Right lobe of liver (tissue), 6 donors: ENCODE measurements at regions not wholly inside any gene's neighbourhood (a gene's known extent, or its start where the extent isn't known, plus 50 kb on each side); places are given as distances from the start of the nearest gene placed in this dataset.

Experiments used
- ATAC-seq, 4 donors: fragments of 200-7000 bp; cut with Tn5 transposase; one replicate each; pipeline ENCODE4 v1.9.1; 2020; ENCODE audit warnings: mild to moderate bottlenecking in 4 of 4, moderate library complexity in 4 of 4
- DNase-seq, 3 donors: peaks; one replicate each; pipeline ENCODE4 v3.0.0-alpha.2; 2020
- H3K27ac ChIP-seq, 3 donors: fragments of 200-600 bp; one replicate each; pipeline ENCODE4 v1.8.0; 2022
- H3K27me3 ChIP-seq, 2 donors: fragments of 200-600 bp; one replicate each; pipeline ENCODE4 v1.8.0; 2022
- H3K36me3 ChIP-seq, 4 donors: fragments of 200-600 bp; sonication (generic) in 1 of 4; one replicate each; pipeline versions ENCODE4 v1.5.1 to v1.8.0; 2017 to 2022; ENCODE audit warnings: control low read depth in 1 of 4
- H3K4me1 ChIP-seq, 4 donors: fragments of 200-600 bp; sonication (generic) in 1 of 4; one replicate each; pipeline versions ENCODE4 v1.5.1 to v1.8.0; 2017 to 2022; ENCODE audit warnings: control low read depth in 1 of 4
- H3K4me3 ChIP-seq, 3 donors: fragments of 200-600 bp; one replicate each; pipeline ENCODE4 v1.8.0; 2022
- H3K9me3 ChIP-seq, 4 donors: fragments of 200-600 bp; sonication (generic) in 1 of 4; one replicate each; pipeline versions ENCODE4 v1.5.1 to v1.8.0; 2017 to 2022; ENCODE audit warnings: control low read depth in 1 of 4
- POLR2A ChIP-seq: fragments of 450-650 bp; IDR thresholded peaks from one replicate; pipeline ENCODE4 v1.6.1; 2017; ENCODE audit warnings: antibody characterized with exemption, mild to moderate bottlenecking
- WGBS: methylation state at CpG from one replicate; pipeline ENCODE4 v1.1.6; 2018; ENCODE audit warnings: low coverage, low lambda C conversion rate; ENCODE audit not compliant: insufficient coverage; ENCODE audit errors: missing lambda C conversion rate; 5-methylcytosine and 5-hydroxymethylcytosine counted together
- intact Hi-C, 2 donors: fragments of 100-400 bp; cut with DNase I; formaldehyde crosslinking; loops; one replicate each; pipeline versions ENCODE4 v1.11.2 to v1.14.1; 2022
- TF ChIP-seq, protein P1 (sequence below), 4 donors: fragments of 200-600 bp in 3 of 4; fragments of 450-650 bp in 1 of 4; IDR thresholded peaks; one replicate each; pipeline versions ENCODE4 v1.5.1 to v1.8.0; 2016 to 2022; ENCODE audit warnings: antibody characterized with exemption in 4 of 4, mild to moderate bottlenecking in 2 of 4
- donor health status: DM: no; HTN: yes; CAD: no.
- donor health status: DM: no; HTN: no; CAD: no.
- donor health status: DM: no; HTN: no; CAD: no.
- donor health status: DM: no; HTN: yes; CAD: no.
- donor health status: DM: no; HTN: yes; CAD: no.

DNA sequence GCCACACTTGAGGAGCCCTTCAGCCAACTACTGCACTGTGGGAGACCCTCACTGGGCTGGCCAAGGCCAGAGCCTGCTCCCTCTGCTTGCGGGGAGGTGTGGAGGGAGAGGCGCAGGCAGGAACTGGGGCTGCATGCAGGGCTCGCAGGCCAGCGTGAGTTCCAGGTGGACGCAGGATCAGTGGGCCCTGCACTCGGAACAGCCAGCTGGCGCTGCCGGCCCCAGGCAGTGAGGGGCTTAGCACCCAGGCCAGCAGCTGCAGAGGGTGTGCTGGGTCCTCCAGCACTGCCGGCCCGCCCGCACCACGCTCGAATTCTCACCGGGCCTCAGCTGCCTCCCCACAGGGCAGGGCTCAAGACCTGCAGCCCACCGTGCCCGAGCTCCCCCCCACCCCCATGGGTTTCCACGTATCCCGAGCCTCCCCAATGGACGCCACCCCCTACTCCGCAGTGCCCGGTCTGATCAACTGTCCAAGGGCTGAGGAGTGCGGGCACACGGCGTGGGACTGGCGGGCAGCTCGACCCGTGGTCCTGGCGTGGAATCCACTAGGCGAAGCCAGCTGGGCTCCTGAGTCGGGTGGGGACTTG lies 1293.8 kb upstream of the PCDH9 start:
- Histone ChIP-seq H3K36me3 (no peaks in the 10 kb centered on the region), H3K4me1 (no peaks in the 10 kb centered on the region), H3K4me3 (no peak overlapping the region), H3K27me3 (no peaks in the 10 kb centered on the region), H3K27ac (no peak overlapping the region), H3K9me3 (no peaks in the 10 kb centered on the region)
- WGBS: 64% methylated on average over 6 of the region's 30 CpGs
- TF ChIP-seq POLR2A: no peak
- TF ChIP-seq, protein P1, sequence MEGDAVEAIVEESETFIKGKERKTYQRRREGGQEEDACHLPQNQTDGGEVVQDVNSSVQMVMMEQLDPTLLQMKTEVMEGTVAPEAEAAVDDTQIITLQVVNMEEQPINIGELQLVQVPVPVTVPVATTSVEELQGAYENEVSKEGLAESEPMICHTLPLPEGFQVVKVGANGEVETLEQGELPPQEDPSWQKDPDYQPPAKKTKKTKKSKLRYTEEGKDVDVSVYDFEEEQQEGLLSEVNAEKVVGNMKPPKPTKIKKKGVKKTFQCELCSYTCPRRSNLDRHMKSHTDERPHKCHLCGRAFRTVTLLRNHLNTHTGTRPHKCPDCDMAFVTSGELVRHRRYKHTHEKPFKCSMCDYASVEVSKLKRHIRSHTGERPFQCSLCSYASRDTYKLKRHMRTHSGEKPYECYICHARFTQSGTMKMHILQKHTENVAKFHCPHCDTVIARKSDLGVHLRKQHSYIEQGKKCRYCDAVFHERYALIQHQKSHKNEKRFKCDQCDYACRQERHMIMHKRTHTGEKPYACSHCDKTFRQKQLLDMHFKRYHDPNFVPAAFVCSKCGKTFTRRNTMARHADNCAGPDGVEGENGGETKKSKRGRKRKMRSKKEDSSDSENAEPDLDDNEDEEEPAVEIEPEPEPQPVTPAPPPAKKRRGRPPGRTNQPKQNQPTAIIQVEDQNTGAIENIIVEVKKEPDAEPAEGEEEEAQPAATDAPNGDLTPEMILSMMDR (IDR thresholded peaks at IDR 0.05): no peak
- intact Hi-C loops: no loop called here
- DNase-seq: peak in 1 of 3 donors; percentile 49
- ATAC-seq: no peak

DNA sequence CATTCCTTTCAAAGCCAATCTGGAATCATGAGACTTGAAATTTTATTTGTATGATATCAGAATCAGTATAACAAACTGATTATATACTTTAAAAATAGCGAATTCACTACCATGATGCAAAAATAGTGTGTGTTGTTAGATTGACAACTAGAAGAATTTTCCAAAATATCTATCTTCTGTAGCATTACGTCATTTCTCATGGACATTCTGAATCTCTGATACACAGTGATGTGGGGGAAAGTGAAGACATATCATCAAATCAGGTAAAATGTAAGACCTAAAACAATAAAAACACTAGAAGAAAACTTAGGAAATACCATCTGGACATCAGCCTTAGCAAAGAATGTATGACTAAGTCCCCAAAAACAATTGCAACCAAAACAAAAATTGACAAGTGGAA lies 1292.0 kb upstream of the PCDH9 start:
- Histone ChIP-seq H3K27ac (no peak overlapping the region), H3K9me3 (no peaks in the 10 kb centered on the region), H3K27me3 (no peaks in the 10 kb centered on the region), H3K4me1 (no peaks in the 10 kb centered on the region), H3K36me3 (no peaks in the 10 kb centered on the region), H3K4me3 (no peak overlapping the region)
- ATAC-seq: no peak
- intact Hi-C loops: no loop called here
- TF ChIP-seq, protein P1 (IDR thresholded peaks at IDR 0.05): no peak
- no peak for TF ChIP-seq POLR2A
- no peak for DNase-seq
- 33% methylated on average over 2 of the region's 2 CpGs for WGBS

DNA sequence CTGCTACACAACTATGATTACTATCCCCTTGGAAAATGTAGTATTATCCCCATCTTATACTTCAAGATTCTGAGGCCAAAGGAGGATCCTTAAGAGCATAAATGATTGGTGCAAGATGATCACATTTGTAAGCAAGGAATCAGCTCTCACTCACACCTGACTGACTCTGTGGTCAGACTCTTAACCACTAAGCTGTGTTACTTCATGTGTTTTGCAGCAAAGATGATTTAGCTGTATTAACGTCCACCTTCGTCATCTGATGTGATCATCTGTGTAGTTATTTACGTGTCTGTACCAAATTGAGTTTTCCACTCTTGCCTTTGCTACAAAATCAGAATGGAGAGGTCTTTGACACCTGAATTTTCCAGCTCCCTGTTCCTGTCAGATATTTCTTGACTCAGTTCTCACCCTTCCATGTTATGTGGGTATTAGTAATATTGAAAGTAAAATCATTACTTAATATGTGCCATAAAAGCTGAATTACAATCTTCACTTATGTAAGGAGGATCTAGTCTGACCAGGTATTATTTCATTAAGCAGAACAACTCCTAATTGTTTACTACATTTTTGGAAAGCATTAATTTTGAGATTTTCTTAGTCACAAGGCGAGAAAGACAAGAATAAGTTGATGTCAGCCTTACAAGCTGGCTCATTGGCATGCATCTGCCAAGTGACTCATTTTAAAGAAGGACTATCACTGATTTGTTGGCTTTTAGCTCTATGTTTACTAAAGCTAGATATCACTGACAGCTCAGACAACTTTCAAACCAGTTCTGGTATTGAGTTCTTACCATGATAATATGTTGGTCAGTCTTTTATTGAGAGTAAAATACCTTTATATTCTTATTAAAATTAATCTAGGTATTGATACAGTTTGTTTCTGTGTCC lies 1279.8 kb upstream of the PCDH9 start:
- 67% methylated on average over 4 of the region's 4 CpGs for WGBS
- TF ChIP-seq, protein P1 (IDR thresholded peaks at IDR 0.05): no peak
- no peak for TF ChIP-seq POLR2A
- ATAC-seq: no peak

DNA sequence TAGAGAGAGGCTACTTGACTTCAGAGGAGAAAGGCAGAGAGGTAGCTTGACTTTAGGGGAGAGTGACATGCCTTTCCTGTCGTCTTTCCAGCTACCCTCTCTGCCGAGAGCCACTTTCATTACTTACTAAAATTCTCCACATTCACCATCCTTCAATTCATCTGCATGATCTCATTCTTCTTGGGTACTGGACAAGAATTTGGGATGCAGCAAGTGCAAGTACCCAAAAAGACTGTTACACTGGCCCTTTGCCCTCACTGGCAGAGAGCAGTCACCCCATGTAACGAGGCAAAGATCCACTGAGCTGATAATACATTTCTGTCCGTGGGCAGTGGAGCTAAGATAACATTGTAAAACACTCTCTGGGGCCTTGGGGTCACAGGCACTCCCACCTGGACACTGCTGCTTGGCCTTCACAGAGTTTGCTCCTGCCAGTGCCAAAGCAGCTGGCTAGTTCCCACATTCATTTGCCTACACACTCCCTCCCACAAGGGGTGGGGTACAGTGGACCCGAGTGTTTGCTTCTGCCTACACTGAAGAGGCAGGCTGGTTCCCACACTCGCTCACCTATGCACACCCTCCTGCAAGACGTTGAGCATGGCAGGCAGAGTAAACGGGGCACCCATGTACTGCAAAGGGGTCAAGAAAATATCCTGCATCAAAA lies 1276.9 kb upstream of the PCDH9 start:
- TF ChIP-seq, protein P1 (IDR thresholded peaks at IDR 0.05): no peak
- TF ChIP-seq POLR2A: no peak
- intact Hi-C loops: no loop called here
- no peak overlapping the region for H3K4me3 ChIP-seq
- no peak overlapping the region for H3K27ac ChIP-seq
- H3K9me3 ChIP-seq: no peaks in the 10 kb centered on the region
- no peak for ATAC-seq
- no peak for DNase-seq
- H3K36me3 ChIP-seq: no peaks in the 10 kb centered on the region
- WGBS: 38% methylated on average over 7 of the region's 8 CpGs
- no peaks in the 10 kb centered on the region for H3K4me1 ChIP-seq
- no peaks in the 10 kb centered on the region for H3K27me3 ChIP-seq

More for the DNA sequence above, 1279.8 kb upstream of the PCDH9 start:
- Histone ChIP-seq H3K4me1 (no peaks in the 10 kb centered on the region), H3K9me3 (no peaks in the 10 kb centered on the region), H3K27ac (no peak overlapping the region), H3K4me3 (no peak overlapping the region), H3K27me3 (no peaks in the 10 kb centered on the region), H3K36me3 (no peaks in the 10 kb centered on the region)
- no peak for DNase-seq
- intact Hi-C loops: no loop called here
